Ovary (tissue), 7 donors: ENCODE measurements at regions not wholly inside any gene's neighbourhood (a gene's known extent, or its start where the extent isn't known, plus 50 kb on each side); places are given as distances from the start of the nearest gene placed in this dataset.

Source experiments
- DNase-seq, 5 donors: peaks; one replicate each; pipeline ENCODE4 v3.0.0-alpha.2; 2019 to 2020
- H3K27ac ChIP-seq, 2 donors: fragments of 200-600 bp; one replicate each; pipeline versions ENCODE4 v1.5.1 to v1.8.0; 2019 to 2022
- H3K27me3 ChIP-seq: fragments of 200-600 bp; one replicate; pipeline ENCODE4 v1.8.0; 2022
- H3K36me3 ChIP-seq: fragments of 200-600 bp; sonication (generic); one replicate; pipeline ENCODE4 v1.5.1; 2019
- H3K4me1 ChIP-seq: one replicate; pipeline ENCODE4 v1.8.1; 2013; ENCODE audit warnings: mild to moderate bottlenecking, moderate library complexity; ENCODE audit not compliant: insufficient read depth
- H3K4me3 ChIP-seq: fragments of 200-600 bp; sonication (generic); one replicate; pipeline ENCODE4 v1.5.1; 2017
- H3K9me3 ChIP-seq, 2 donors: fragments of 200-600 bp in 1 of 2; sonication (generic) in 1 of 2; one replicate each; pipeline versions ENCODE4 v1.5.1 to v1.8.1; 2013 to 2019; ENCODE audit warnings: mild to moderate bottlenecking in 1 of 2, moderate library complexity in 1 of 2
- EP300 ChIP-seq: sonication (generic); formaldehyde crosslinking; IDR thresholded peaks from one replicate; pipeline ENCODE4 v1.6.1; 2017; ENCODE audit warnings: antibody characterized with exemption
- POLR2A ChIP-seq: fragments of 450-650 bp; IDR thresholded peaks from one replicate; pipeline ENCODE4 v1.6.1; 2017; ENCODE audit warnings: antibody characterized with exemption, mild to moderate bottlenecking, moderate library complexity
- WGBS, 3 donors: extraction: QIAGEN DNeasy Blood & Tissue Kit in 1 of 3; methylation state at CpG; one replicate each; pipeline versions ENCODE4 v1.1.5 to v1.1.7; 2013 to 2017; 5-methylcytosine and 5-hydroxymethylcytosine counted together
- intact Hi-C, 4 donors: fragments of 100-400 bp; cut with DNase I; formaldehyde crosslinking; loops; one replicate each; pipeline versions ENCODE4 v1.11.0 to v1.15.1; 2022 to 2023
- TF ChIP-seq, protein P1 (sequence below), 3 donors: fragments of 450-650 bp in 2 of 3; fragments of 200-600 bp in 1 of 3; IDR thresholded peaks; one replicate each; pipeline versions ENCODE4 v1.5.1 to v1.8.0; 2016 to 2022; ENCODE audit warnings: antibody characterized with exemption in 3 of 3, mild to moderate bottlenecking in 1 of 3
- donor health status: DM: no; HTN: no; CAD: no; lungs with moderate emphysema.
- donor health status: DM: no; HTN: no; CAD: no.
- donor health status: Bipolar disorder and iron deficiency.
- donor health status: DM: no; HTN: no; CAD: no.
- donor health status: DM: yes; HTN: yes; CAD: no.

DNA sequence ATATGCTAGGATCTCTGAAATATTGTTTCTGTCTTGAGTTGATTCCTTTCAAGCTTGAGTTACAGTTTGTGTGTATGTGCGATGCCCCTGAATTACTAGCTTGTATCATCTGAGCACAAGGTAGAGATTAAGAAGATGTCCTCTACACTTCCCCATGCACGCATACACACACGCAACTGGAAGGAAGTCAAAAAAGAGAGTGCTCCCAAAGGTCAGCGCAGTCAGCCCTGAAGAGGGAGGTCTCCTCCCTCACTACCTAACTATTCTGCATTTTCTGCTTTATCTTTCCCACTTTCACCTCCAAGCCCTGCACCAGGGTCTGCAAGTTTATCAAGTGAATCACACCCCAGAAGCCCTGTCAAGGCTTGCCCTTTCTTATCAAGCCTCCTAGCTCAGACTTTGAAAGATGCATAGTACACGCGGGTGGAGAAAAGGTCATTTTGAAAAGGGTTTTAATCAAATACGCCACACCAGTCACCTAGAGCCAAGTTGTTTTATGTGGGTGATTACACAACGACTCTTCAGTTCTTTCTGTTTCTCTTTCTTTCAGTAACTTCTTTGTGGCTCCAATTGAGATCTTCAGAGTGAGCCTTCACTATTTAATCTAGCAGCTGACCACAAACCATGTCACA lies 127.7 kb downstream of the ASB9 start:
- no peaks in the 10 kb centered on the region for H3K36me3 ChIP-seq
- intact Hi-C loops, result no loop called here
- 71 to 76% (median 74%) methylated on average over 8 of the region's 8 CpGs for WGBS, 3 donors

DNA sequence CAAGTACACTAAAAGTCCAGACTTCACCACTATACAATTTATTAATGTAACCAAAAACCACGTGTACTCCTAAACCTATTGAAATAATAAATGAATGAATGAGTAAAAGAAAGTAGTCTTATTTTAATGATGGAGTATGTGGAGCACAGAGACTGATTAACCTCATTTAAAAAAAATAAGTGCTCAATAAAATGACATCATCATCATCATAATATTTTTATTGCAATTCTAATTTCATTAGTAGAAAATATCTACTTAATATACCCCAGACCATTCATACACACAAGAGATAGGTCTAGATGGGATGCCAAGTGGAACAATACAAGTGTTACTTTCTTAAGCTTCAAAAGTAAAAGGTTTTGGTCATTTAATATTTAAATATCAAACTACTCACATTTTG lies 133.1 kb downstream of the ASB9 start:
- Histone ChIP-seq H3K27ac (no peak overlapping the region), H3K27me3 (no peaks in the 10 kb centered on the region), H3K4me1 (no peaks in the 10 kb centered on the region), H3K9me3 (peaks cover 0 to 3% of the 10 kb centered on the region in 2 donors), H3K4me3 (no peak overlapping the region), H3K36me3 (no peaks in the 10 kb centered on the region)
- DNase-seq, result no peak
- 40 to 56% (median 45%) methylated on average over 1 of the region's 1 CpG for WGBS, 3 donors
- intact Hi-C loops, result no loop called here
- TF ChIP-seq, protein P1, sequence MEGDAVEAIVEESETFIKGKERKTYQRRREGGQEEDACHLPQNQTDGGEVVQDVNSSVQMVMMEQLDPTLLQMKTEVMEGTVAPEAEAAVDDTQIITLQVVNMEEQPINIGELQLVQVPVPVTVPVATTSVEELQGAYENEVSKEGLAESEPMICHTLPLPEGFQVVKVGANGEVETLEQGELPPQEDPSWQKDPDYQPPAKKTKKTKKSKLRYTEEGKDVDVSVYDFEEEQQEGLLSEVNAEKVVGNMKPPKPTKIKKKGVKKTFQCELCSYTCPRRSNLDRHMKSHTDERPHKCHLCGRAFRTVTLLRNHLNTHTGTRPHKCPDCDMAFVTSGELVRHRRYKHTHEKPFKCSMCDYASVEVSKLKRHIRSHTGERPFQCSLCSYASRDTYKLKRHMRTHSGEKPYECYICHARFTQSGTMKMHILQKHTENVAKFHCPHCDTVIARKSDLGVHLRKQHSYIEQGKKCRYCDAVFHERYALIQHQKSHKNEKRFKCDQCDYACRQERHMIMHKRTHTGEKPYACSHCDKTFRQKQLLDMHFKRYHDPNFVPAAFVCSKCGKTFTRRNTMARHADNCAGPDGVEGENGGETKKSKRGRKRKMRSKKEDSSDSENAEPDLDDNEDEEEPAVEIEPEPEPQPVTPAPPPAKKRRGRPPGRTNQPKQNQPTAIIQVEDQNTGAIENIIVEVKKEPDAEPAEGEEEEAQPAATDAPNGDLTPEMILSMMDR (IDR thresholded peaks at IDR 0.05), result no peak
- TF ChIP-seq EP300 (no peak), POLR2A (no peak)

More for the DNA sequence above, 127.7 kb downstream of the ASB9 start:
- Histone ChIP-seq H3K27me3 (no peaks in the 10 kb centered on the region), H3K9me3 (no peaks in the 10 kb centered on the region), H3K27ac (no peak overlapping the region), H3K4me1 (no peaks in the 10 kb centered on the region), H3K4me3 (no peak overlapping the region)
- TF ChIP-seq POLR2A (no peak), EP300 (no peak)
- TF ChIP-seq, protein P1 (IDR thresholded peaks at IDR 0.05), result no peak
- DNase-seq, result no peak

DNA sequence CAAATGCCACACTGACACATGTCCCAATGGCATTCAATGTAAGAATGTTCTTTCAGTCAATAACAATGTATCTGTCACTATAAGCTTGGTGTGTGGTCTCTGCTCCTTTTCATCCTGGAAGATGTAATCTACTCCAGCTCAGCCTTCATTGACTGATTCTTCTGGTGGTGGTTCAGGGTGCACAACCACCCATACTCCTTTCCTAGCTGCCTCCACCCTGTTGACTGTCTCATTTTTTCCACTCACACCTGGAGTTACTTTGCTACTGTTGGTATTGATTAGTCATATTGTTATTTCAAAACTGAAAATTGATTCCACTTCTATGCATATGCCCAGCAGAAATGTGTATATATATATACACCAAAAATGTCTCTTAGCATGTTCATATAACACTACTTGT lies 140.5 kb downstream of the ASB9 start:
- TF ChIP-seq, protein P1 (IDR thresholded peaks at IDR 0.05), result no peak
- TF ChIP-seq EP300, result no peak
- no peak for TF ChIP-seq POLR2A
- Histone ChIP-seq H3K9me3 (peaks cover 0 to 3% of the 10 kb centered on the region in 2 donors), H3K27ac (no peak overlapping the region), H3K27me3 (no peaks in the 10 kb centered on the region), H3K36me3 (no peaks in the 10 kb centered on the region), H3K4me3 (no peak overlapping the region), H3K4me1 (no peaks in the 10 kb centered on the region)
- intact Hi-C loops, result no loop called here
- DNase-seq, result no peak

DNA sequence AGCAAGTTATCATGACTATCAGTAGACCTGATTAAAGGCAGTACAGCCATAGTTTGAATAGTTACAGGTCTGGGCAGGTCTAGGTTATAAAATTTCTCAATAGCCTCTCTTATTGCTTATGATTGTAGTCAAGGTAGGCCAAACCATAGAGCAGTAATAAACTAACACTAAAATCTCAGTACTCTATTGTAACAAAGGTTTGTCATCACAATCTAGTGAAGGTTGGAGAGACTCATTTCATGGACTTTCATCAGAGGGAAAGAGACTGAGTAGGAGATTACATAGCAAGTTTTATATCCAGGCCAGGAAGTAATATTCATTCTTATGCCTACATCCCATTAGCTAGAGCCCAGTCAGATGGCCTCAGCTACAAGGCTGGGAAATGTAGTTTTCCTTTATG lies 141.0 kb downstream of the ASB9 start:
- TF ChIP-seq POLR2A (no peak), EP300 (no peak)
- TF ChIP-seq, protein P1 (IDR thresholded peaks at IDR 0.05), result no peak
- Histone ChIP-seq H3K27ac (no peak overlapping the region), H3K4me3 (no peak overlapping the region), H3K27me3 (no peaks in the 10 kb centered on the region), H3K4me1 (no peaks in the 10 kb centered on the region), H3K9me3 (peaks cover 0 to 3% of the 10 kb centered on the region in 2 donors), H3K36me3 (no peaks in the 10 kb centered on the region)
- DNase-seq, result no peak
- intact Hi-C loops, result no loop called here
